Fibroblast of peridontal ligament (primary cell): ENCODE measurements at regions not wholly inside any gene's neighbourhood (a gene's known extent, or its start where the extent isn't known, plus 50 kb on each side); places are given as distances from the start of the nearest gene placed in this dataset.

Experiments
- DNase-seq: peaks from one replicate; pipeline ENCODE4 v3.0.0-alpha.2; 2010; ENCODE audit errors: extremely low read depth

DNA sequence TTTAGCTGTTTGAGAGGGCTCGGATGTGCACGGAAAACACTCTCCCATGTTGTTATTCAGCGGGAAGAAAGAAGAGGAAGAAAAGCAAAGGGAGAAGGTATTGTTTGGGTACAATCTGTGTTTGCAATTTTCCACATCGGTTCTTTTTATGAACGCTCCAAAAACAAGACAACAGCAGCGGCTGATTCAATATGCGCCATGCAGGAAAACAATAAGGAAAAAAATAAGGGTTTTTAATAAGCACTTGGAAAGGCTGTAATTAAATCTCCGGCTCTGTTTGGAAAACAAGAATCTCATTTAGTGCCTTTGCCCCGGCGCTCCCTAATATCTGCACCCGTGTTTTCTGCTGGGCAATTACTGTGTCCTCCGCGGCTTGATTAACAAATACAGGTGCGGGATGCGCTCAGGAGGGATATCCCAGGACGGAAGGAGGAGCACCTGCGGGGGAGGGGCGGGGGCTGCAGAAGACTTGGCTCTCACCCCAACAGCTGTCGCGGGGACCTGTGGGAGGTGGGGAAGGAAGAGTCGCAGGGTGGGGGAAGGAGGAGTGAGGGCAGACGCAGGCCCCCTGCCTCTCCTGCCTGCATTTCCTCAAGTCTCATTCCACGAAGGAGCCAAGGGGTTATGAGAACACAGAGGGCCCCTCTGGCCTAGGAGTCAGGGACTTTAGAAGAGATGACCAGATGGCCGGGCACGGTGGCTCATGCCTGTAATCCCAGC is 181.5 kb upstream of the PODXL start:
- DNase-seq = no peak

DNA sequence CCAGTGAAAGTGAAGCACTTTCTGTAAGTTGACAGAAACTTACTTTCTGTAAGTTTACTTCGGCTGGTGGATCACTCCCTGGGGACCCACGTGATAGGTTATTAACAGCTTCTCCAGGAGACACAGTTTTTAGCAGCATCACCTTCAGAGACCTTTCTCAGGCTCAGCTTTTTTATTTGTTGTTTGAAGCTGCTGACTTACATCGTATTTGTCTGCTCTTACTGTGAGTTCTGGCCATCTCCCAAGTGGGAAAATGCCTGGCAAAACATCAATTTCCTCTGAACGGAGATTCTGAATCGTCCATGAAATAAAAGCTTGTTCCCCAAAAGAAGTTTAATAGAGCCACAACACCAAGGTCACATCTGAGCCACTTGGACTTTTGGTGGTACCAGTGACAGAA is 178.7 kb upstream of the PODXL start:
- peak; percentile 1 for DNase-seq

DNA sequence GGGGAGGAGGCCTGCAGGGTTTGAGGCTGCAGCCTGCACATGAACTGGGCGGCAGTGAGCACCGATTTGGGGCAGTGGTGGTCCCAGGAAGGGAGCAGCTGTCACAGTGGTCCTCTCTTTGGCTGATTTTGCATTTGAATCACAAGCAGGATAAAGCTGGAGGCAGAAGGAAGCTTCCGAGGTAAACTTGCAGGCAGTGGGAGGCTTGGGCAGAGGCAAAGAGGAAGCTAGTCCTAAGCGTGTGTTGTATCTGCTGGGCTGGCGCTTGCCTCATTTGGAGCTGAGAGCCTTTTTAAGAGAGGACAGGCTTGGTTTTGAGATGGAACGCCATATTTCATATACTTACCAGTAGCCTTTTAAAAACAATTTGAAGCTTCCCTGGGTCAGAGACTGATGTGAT is 177.2 kb upstream of the PODXL start:
- DNase-seq = no peak

- DNase-seq = no peak
Measured at GRCh38 chr7:131727189-131727588, 170.8 kb upstream of the PODXL start.

GRCh38 chr7:131726686-131727085 is 170.3 kb upstream of the PODXL start:
- DNase-seq = no peak

DNA sequence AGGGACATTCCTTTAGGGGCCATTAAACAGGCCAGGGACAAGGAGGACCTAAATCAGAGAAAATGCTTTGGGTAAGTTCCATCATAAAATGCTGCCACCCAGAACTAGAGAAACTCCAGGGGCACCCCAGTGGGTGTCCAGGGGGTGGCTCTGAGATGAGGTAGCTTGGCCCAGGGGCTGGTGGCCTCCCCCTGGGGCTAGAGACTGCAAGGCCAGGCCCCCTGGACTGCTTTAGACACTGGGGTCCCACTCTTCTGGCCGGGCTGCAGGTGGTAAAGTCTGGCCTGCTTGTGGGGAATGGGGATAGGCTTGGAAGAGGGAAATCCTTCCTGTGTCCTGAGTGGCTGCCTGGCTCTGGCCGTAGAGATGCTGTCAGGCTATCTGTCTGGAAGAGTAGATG is 169.6 kb upstream of the PODXL start:
- no peak for DNase-seq

DNA sequence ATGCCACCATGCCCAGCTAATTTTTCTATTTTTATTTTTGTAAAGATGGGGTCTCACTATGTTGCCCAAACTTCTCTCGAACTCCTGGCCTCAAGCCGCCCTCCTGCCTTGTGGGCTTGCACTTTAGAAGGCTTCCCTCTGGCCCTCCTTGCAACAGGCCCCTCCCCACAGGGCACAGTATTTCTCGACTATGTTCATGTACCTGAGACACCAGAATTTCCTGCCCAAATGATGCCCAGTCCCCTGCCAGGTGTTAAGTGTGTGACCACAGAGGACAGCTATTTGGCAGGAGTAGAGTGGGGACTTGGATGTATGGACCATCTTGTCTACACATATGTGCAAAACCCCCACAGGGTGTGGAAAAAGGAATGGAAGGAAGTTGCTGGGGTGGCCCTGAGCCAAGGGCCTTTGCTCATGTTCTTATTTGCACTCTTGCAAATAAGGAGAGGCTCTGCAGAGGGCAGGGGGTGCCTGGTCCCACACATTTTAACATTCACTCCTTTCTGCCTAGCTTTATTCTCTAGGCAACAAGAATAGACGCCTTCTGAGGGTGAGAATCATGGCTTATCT is 168.4 kb upstream of the PODXL start:
- DNase-seq = no peak

DNA sequence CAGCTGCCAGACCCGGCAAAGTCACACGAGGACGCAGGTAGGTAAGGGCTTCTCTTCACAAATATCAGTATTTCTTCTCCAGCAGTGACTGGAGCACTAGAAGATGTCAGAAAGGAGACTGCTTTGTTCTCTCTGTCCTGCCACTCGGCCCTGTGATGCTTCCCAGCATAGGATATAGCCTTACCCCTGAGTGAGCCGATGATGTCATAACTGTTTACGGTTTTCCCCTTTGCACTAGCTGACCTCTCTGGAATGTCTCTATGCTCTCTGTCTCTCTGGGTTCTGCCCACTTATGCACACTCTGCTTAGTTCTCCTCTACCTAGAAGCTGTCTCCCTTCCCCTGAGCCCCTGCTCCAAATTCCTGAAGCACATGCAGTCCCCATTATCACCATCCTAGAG is 167.5 kb upstream of the PODXL start:
- DNase-seq = no peak

GRCh38 chr7:131722371-131722770 is 165.9 kb upstream of the PODXL start:
- no peak for DNase-seq

DNA sequence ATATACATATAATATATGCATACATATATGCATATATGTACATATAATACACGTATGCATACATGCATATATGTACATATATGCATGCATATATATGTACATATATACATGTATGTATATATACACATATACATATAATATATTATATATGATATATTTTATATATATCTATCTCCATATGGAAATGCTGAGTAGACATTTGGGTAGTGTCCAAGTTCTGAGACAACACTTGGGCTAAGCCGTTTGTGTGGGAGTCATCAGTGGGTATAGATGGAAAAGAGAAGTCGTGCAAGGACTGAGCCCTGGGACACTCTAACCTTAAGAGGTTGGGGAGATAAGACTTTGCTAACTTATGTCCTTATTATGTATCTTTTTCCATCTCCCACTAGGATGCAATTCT is 165.2 kb upstream of the PODXL start:
- DNase-seq = no peak

DNA sequence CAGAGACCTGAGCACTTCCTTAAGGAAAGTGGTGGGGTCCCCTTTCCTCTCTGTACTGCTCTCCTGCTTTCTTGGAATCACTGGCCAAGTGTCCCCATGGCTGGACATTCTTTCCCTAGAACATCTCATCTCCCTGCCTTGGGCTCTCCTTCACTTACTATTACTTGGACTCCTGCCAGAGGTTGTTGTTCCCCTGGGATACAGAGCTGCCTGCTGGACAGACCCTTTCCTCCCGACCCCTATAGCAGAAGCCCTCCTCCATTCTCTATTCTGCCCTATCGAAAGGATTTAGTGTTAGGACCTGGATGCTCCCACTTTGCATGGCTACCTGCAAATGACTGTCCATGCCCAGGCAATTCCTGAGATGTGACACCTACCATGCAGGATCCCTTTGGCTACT is 164.3 kb upstream of the PODXL start:
- no peak for DNase-seq

GRCh38 chr7:131717181-131717580 is 160.8 kb upstream of the PODXL start:
- DNase-seq = no peak

DNA sequence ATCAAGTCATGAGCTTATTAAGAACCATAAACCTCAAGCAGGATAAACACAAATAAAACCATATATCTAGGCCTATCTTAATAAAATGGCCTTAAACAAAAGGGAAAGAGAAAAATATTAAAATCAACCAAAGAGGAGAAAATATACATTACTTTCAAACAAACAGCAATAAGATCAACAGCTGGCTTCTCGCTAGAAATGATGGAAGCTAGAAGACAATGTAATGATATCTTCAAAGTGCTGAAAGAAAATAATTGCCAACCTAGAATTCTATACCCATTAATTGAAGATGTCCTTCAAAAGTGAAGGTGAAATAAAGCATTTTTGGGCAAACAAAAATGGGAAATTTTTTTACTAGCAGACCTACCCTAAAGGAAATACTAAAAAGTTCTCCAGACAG is 142.9 kb upstream of the PODXL start:
- DNase-seq = no peak

- peak; percentile 6 for DNase-seq
Measured at GRCh38 chr7:131692131-131692960, 135.9 kb upstream of the PODXL start.

DNA sequence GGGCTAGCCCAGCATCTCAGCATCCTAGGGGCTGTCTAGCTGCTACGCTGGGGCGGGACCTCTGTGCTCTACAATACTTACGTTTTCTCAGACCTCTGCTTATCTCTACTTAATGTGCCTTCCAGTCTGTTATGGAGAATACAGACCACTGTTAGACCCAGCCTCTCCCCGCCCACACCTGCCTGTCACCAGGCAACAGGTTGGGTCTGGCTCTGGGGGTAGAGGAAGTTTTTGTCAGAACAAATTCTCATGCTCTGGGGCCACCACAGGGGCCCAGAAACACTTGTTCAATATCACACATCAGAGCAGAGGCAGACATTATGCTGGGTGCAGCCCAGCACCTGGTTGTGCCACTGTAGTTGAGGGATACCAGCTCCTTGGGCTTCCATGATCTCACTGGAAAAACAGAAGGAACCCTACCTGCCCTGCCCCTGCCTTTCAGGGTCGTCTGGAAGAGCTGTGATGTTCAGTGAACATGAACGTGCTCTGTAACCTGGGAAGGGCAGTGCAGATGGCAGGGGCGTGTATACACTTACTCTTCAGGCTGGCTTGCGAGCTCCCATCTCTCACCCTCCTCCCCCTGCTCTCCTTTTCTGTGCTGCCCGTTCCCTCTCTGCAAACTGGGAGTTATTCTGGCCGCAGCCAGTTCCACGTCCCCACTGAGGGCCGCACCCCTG is 135.2 kb upstream of the PODXL start:
- no peak for DNase-seq

DNA sequence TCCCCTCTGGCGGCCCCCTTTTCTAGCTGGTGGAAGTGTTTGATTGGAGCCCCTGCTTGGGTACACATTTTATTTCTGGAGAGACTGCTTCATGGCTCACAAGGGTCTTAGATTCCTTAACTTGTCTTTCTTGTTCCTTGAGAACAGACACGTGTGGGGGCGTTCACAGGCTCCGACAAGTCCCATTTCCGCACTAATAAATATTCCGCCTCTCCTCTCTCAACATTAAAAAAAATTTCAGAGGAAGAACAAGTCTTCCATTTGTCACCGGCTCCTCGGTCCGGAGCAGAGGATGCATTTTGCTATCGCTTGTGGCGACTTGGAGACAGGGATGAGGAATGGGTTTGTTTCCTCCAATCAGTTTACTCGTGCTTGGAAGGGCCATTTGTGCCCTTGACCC is 134.0 kb upstream of the PODXL start:
- DNase-seq = no peak

DNA sequence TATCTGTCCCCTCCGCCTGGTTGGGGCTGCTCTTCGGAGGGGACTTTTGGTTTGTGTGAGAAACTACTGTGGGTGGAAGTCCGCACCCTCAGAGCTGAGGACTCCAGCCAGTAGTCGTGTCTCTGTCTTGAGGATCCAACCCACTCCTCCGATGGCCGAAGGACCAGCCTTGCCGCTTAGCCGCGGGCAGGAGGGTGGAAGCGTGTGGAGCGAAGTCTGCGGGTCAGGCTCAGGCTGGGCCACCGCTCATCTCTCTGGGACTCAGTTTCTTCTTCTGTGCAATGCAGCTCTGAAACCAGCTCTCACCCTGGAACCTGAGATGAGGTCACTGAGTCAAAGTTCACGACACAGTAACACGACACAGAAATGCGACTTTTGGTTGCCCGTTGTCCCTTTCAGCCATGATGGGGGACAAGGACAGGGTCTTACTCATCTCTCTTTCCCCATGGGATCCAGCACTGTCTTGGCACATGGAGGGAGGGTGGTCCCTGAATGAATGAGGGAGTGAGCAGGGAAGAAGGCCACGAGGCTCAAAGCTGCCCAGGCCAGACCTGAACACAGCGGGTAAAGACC is 133.3 kb upstream of the PODXL start:
- no peak for DNase-seq

- peak; percentile 64 for DNase-seq
Measured at GRCh38 chr7:131688738-131689661, 132.6 kb upstream of the PODXL start.

- no peak for DNase-seq
Measured at GRCh38 chr7:131687296-131687695, 130.9 kb upstream of the PODXL start.

DNA sequence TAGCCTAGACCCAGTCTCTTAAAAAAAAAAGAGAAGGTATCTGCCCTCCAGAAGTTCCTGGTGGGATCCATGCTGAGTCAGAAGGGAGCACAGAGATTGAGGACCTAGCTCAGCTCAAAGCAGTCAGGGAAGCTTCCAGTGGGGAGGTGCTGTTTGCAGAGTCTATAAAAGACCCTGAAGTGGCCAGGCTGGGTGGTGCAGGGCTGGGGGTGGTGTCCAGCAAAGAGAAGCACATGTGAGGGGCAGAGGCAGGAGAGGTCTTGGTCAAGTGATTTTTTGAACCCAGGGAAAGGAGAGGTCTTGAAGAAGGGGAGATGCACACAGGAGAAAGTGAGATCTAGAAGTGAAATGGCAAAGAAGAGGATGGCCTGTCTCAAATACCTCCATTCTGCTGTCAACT is 130.4 kb upstream of the PODXL start:
- DNase-seq = no peak

DNA sequence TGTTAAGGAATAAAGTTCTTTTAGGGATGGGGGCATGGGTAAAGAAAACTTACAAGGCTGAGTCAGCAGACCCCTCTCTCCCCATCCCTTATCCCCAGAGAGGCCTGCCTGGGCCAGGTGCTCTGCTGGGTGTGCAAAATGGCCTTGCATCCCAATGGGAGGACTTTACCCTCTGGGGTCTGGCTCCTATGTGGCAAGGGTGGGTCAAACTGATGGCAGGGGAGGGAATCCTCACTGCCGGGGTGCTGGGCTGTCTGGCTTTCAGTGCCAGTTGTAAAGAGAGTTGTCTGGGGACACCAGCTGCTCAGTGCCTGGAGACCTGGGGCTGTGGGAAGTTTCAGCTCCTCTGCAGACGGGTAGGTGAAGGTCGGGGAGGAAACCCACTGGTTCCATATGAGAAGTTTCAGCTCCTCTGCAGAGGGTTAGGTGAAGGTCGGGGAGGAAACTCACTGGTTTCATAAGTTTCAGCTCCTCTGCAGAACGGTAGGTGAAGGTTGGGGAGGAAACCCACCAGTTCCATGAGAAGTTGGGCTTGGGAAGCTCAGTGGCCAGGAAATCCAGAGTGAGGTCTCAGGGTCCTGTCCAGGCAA is 127.2 kb upstream of the PODXL start:
- no peak for DNase-seq
